Ovary (tissue), 7 donors: ENCODE measurements at regions not wholly inside any gene's neighbourhood (a gene's known extent, or its start where the extent isn't known, plus 50 kb on each side); places are given as distances from the start of the nearest gene placed in this dataset.

Source experiments
- DNase-seq, 5 donors: peaks; one replicate each; pipeline ENCODE4 v3.0.0-alpha.2; 2019 to 2020
- H3K27ac ChIP-seq, 2 donors: fragments of 200-600 bp; one replicate each; pipeline versions ENCODE4 v1.5.1 to v1.8.0; 2019 to 2022
- H3K27me3 ChIP-seq: fragments of 200-600 bp; one replicate; pipeline ENCODE4 v1.8.0; 2022
- H3K36me3 ChIP-seq: fragments of 200-600 bp; sonication (generic); one replicate; pipeline ENCODE4 v1.5.1; 2019
- H3K4me1 ChIP-seq: one replicate; pipeline ENCODE4 v1.8.1; 2013; ENCODE audit warnings: mild to moderate bottlenecking, moderate library complexity; ENCODE audit not compliant: insufficient read depth
- H3K4me3 ChIP-seq: fragments of 200-600 bp; sonication (generic); one replicate; pipeline ENCODE4 v1.5.1; 2017
- H3K9me3 ChIP-seq, 2 donors: fragments of 200-600 bp in 1 of 2; sonication (generic) in 1 of 2; one replicate each; pipeline versions ENCODE4 v1.5.1 to v1.8.1; 2013 to 2019; ENCODE audit warnings: mild to moderate bottlenecking in 1 of 2, moderate library complexity in 1 of 2
- CTCF ChIP-seq, 3 donors: fragments of 450-650 bp in 2 of 3; fragments of 200-600 bp in 1 of 3; IDR thresholded peaks; one replicate each; pipeline versions ENCODE4 v1.5.1 to v1.8.0; 2016 to 2022; ENCODE audit warnings: antibody characterized with exemption in 3 of 3, mild to moderate bottlenecking in 1 of 3
- EP300 ChIP-seq: sonication (generic); formaldehyde crosslinking; IDR thresholded peaks from one replicate; pipeline ENCODE4 v1.6.1; 2017; ENCODE audit warnings: antibody characterized with exemption
- POLR2A ChIP-seq: fragments of 450-650 bp; IDR thresholded peaks from one replicate; pipeline ENCODE4 v1.6.1; 2017; ENCODE audit warnings: antibody characterized with exemption, mild to moderate bottlenecking, moderate library complexity
- WGBS, 3 donors: extraction: QIAGEN DNeasy Blood & Tissue Kit in 1 of 3; methylation state at CpG; one replicate each; pipeline versions ENCODE4 v1.1.5 to v1.1.7; 2013 to 2017; 5-methylcytosine and 5-hydroxymethylcytosine counted together
- intact Hi-C, 4 donors: fragments of 100-400 bp; cut with DNase I; formaldehyde crosslinking; loops; one replicate each; pipeline versions ENCODE4 v1.11.0 to v1.15.1; 2022 to 2023
- donor health status: DM: no; HTN: no; CAD: no; lungs with moderate emphysema.
- donor health status: DM: no; HTN: no; CAD: no.
- donor health status: Bipolar disorder and iron deficiency.
- donor health status: DM: no; HTN: no; CAD: no.
- donor health status: DM: yes; HTN: yes; CAD: no.

GRCh38 chr3:197356275-197356674 is 57.9 kb upstream of the DLG1 start:
- H3K4me3 ChIP-seq: no peak overlapping the region
- DNase-seq: no peak
- 95 to 96% (median 95%) methylated on average over 14 of the region's 14 CpGs for WGBS, 3 donors
- no peak for TF ChIP-seq EP300
- no peak for TF ChIP-seq POLR2A
- TF ChIP-seq CTCF (IDR thresholded peaks at IDR 0.05): no peak
- H3K27ac ChIP-seq: no peak overlapping the region
- H3K36me3 ChIP-seq: no peaks in the 10 kb centered on the region
- no peaks in the 10 kb centered on the region for H3K27me3 ChIP-seq
- H3K9me3 ChIP-seq: no peaks in the 10 kb centered on the region
- H3K4me1 ChIP-seq: peaks cover 11% of the 10 kb centered on the region
- intact Hi-C loops: no loop called here

GRCh38 chr3:197355713-197356112 is 57.3 kb upstream of the DLG1 start:
- Histone ChIP-seq H3K27ac (no peak overlapping the region), H3K36me3 (no peaks in the 10 kb centered on the region), H3K4me3 (no peak overlapping the region), H3K9me3 (no peaks in the 10 kb centered on the region), H3K4me1 (peaks cover 11% of the 10 kb centered on the region), H3K27me3 (no peaks in the 10 kb centered on the region)
- TF ChIP-seq EP300 (no peak), POLR2A (no peak), CTCF (IDR thresholded peaks at IDR 0.05) (no peak)
- intact Hi-C loops: no loop called here
- no peak for DNase-seq
- 92 to 100% (median 96%) methylated on average over 1 of the region's 1 CpG for WGBS, 3 donors

GRCh38 chr3:197354568-197355001 is 56.2 kb upstream of the DLG1 start:
- DNase-seq: peak; percentile 62 to 82 (median 72)
- H3K27ac ChIP-seq: peak overlapping the region in 1 of 2 donors; percentile 55
- intact Hi-C loops: no loop called here
- H3K9me3 ChIP-seq: no peaks in the 10 kb centered on the region
- H3K36me3 ChIP-seq: no peaks in the 10 kb centered on the region
- no peaks in the 10 kb centered on the region for H3K27me3 ChIP-seq
- TF ChIP-seq CTCF (IDR thresholded peaks at IDR 0.05) (no peak), POLR2A (no peak), EP300 (no peak)
- peaks cover 11% of the 10 kb centered on the region for H3K4me1 ChIP-seq
- WGBS, 3 donors: 10 to 24% (median 14%) methylated on average over 19 of the region's 19 CpGs
- no peak overlapping the region for H3K4me3 ChIP-seq

GRCh38 chr3:197353867-197354567 is 55.6 kb upstream of the DLG1 start:
- DNase-seq: peak in 1 of 5 donors; percentile 35
- intact Hi-C loops: no loop called here
- no peaks in the 10 kb centered on the region for H3K36me3 ChIP-seq
- H3K4me3 ChIP-seq: no peak overlapping the region
- H3K4me1 ChIP-seq: peaks cover 13% of the 10 kb centered on the region
- H3K9me3 ChIP-seq: no peaks in the 10 kb centered on the region
- TF ChIP-seq CTCF (IDR thresholded peaks at IDR 0.05) (no peak), POLR2A (no peak), EP300 (no peak)
- peak overlapping the region in 1 of 2 donors; percentile 55 for H3K27ac ChIP-seq
- WGBS, 3 donors: 38 to 56% (median 46%) methylated on average over 10 of the region's 10 CpGs
- no peaks in the 10 kb centered on the region for H3K27me3 ChIP-seq
